ENCODE measurements at regions not wholly inside any gene's neighbourhood (a gene's known extent, or its start where the extent isn't known, plus 50 kb on each side); places are given as distances from the start of the nearest gene placed in this dataset.

DNA sequence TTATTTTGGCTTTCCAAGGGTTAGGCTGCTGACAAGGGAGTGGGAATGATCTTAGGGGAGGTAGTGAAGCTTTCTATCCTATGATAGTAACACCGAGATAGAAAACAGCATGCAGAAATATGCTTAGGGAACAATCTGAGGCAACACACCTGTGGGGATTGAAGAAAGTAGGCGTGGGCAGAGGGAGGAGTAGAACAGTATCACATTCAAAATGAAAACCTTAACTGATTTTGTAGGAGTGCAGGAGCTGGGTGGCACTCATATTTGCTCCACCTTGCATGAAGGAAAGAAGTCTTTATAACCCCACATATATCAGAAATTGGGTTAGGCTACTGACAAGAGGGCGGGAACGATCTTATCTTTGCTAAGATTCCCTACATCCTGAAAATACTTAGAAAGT lies 762.2 kb upstream of the CNTNAP5 start:
- H3K23ac ChIP-seq (ENCODE audit: insufficient read length), result no peak overlapping the region
- no peak for DNase-seq (ENCODE audit: low read depth in 1 of 2, low spot score in 2 of 2)
- no peak overlapping the region for H2AFZ ChIP-seq (ENCODE audit: low read length)
- no peaks in the 10 kb centered on the region for H3K79me1 ChIP-seq (ENCODE audit: low read depth, low read length)
- CTCF ChIA-PET (ENCODE audit: partially characterized antibody), result no interaction called here
- no peak overlapping the region for H2BK15ac ChIP-seq (ENCODE audit: low read length)
- no peaks in the 10 kb centered on the region for H3K79me2 ChIP-seq (ENCODE audit: control insufficient read depth in 1 of 2, insufficient read depth in 2 of 2, low read length in 2 of 2)
- H3K9ac ChIP-seq (replicated peaks in 1 of 4; ENCODE audit: extremely low read depth in 1 of 4, low read depth in 3 of 4, low read length in 3 of 4), result no peak overlapping the region
- POLR2A ChIA-PET (ENCODE audit: partially characterized antibody), result no interaction called here
- no peak overlapping the region for H3K4me3 ChIP-seq (ENCODE audit: extremely low read depth in 1 of 4, insufficient read depth in 2 of 4, low read depth in 3 of 4, low read length in 4 of 4)
- H2BK5ac ChIP-seq (ENCODE audit: low read depth, low read length), result no peak overlapping the region
- H3K4ac ChIP-seq (replicated peaks; ENCODE audit: insufficient read length, low read depth, low read length), result no peak overlapping the region
- no peak overlapping the region for H3K4me2 ChIP-seq (ENCODE audit: insufficient read depth in 1 of 2, low read depth in 2 of 2, low read length in 2 of 2)
- 93% methylated on average over 4 of the region's 4 CpGs; no CpG with 5 or more reads in 1 of the 2 experiments for WGBS, 2 experiments (ENCODE audit: extremely low coverage in 1 of 2, insufficient coverage in 1 of 2, insufficient read length in 1 of 2, insufficient replicate concordance in 2 of 2, low coverage in 1 of 2, low lambda C conversion rate in 2 of 2, missing lambda C conversion rate in 1 of 2)
- H3K9me3 ChIP-seq (ENCODE audit: insufficient read depth in 2 of 2, low read depth in 1 of 2, low read length in 1 of 2), result peaks cover 0 to 3% of the 10 kb centered on the region in 2 experiments; a peak in 1 of 4 replicates
- no peak overlapping the region for H2BK20ac ChIP-seq (ENCODE audit: low read length)
- H3K23me2 ChIP-seq (ENCODE audit: low read depth, low read length), result no peaks in the 10 kb centered on the region
- H4K91ac ChIP-seq (replicated peaks; ENCODE audit: insufficient read length, low read length), result no peak overlapping the region
- TF ChIP-seq RXRA (IDR thresholded peaks at IDR 0.05; ENCODE audit: insufficient read depth, low read depth, low read length) (no peak), ASH2L (IDR thresholded peaks at IDR 0.05; ENCODE audit: low read length) (no peak), HDAC2 (IDR thresholded peaks at IDR 0.05; ENCODE audit: borderline replicate concordance in 1 of 2, low read depth in 2 of 2, low read length in 2 of 2) (no peak), CBX5 (IDR thresholded peaks at IDR 0.05; ENCODE audit: low read depth, low read length) (no peak), GABPA (IDR thresholded peaks at IDR 0.05; ENCODE audit: borderline replicate concordance, insufficient read depth, low read length) (no peak), EP300 (IDR thresholded peaks at IDR 0.05; ENCODE audit: borderline replicate concordance in 1 of 2, low read depth in 2 of 2, low read length in 2 of 2) (no peak), PHF8 (conservative IDR thresholded peaks at IDR 0.05; ENCODE audit: low read depth, low read length) (no peak), E2F6 (IDR thresholded peaks at IDR 0.05) (no peak)
- H2BK12ac ChIP-seq (ENCODE audit: low read depth, low read length), result no peak overlapping the region
- no peak overlapping the region for H3K18ac ChIP-seq (ENCODE audit: extremely low read depth, low read length)
- H2AK5ac ChIP-seq (ENCODE audit: low read depth, low read length), result no peak overlapping the region
- H3K14ac ChIP-seq (ENCODE audit: insufficient read length), result no peak overlapping the region
- H3K27ac ChIP-seq (ENCODE audit: low read depth, low read length), result no peak overlapping the region
- no peak overlapping the region for H2BK120ac ChIP-seq (replicated peaks; ENCODE audit: low read depth, low read length)
- no peak overlapping the region for H4K5ac ChIP-seq (ENCODE audit: insufficient read length, low read depth, low read length)
- no peaks in the 10 kb centered on the region for H3K36me3 ChIP-seq (ENCODE audit: control insufficient read depth in 2 of 4, insufficient read depth in 4 of 4, low read length in 3 of 4)
- H3K27me3 ChIP-seq (replicated peaks in 1 of 4; ENCODE audit: control insufficient read depth in 3 of 4, extremely low read depth in 1 of 4, insufficient read depth in 3 of 4, low read length in 3 of 4), result no peaks in the 10 kb centered on the region
- H3K56ac ChIP-seq (replicated peaks; ENCODE audit: insufficient read length, low read depth, low read length), result no peak overlapping the region
- FAIRE-seq, result no peak
- no peaks in the 10 kb centered on the region for H3K4me1 ChIP-seq (replicated peaks in 1 of 4; ENCODE audit: control insufficient read depth in 3 of 4, insufficient read depth in 4 of 4, low read length in 3 of 4)
- no peak overlapping the region for H4K8ac ChIP-seq (ENCODE audit: extremely low read depth, insufficient read depth, low read length)
- no peaks in the 10 kb centered on the region for H4K20me1 ChIP-seq (replicated peaks in 1 of 2; ENCODE audit: control insufficient read depth in 1 of 2, insufficient read depth in 2 of 2, low read length in 2 of 2)
